DND-41 (cell line): ENCODE measurements at regions not wholly inside any gene's neighbourhood (a gene's known extent, or its start where the extent isn't known, plus 50 kb on each side); places are given as distances from the start of the nearest gene placed in this dataset.

Experiments used
- CTCF ChIP-seq: IDR thresholded peaks from 2 replicates; pipeline ENCODE4 v1.5.1; 2012; ENCODE audit warnings: borderline replicate concordance, low read length, moderate library complexity, mild to moderate bottlenecking; ENCODE audit not compliant: poor library complexity, severe bottlenecking; ENCODE audit errors: extremely low read depth
- EZH2 ChIP-seq: IDR thresholded peaks from 3 replicates; pipeline ENCODE4 v1.6.1; 2012; ENCODE audit warnings: borderline replicate concordance, low read depth, mild to moderate bottlenecking, moderate library complexity, low read length, inconsistent platforms; ENCODE audit not compliant: severe bottlenecking

- TF ChIP-seq CTCF: no peak
- TF ChIP-seq EZH2: no peak
Measured at GRCh38 chr2:61722318-61722717, 131.5 kb downstream of the FAM161A start.
